ENCODE measurements at regions not wholly inside any gene's neighbourhood (a gene's known extent, or its start where the extent isn't known, plus 50 kb on each side); places are given as distances from the start of the nearest gene placed in this dataset.
A peak's percentile ranks its signal among the peaks of the same experiment; 100 is the strongest.

DNA sequence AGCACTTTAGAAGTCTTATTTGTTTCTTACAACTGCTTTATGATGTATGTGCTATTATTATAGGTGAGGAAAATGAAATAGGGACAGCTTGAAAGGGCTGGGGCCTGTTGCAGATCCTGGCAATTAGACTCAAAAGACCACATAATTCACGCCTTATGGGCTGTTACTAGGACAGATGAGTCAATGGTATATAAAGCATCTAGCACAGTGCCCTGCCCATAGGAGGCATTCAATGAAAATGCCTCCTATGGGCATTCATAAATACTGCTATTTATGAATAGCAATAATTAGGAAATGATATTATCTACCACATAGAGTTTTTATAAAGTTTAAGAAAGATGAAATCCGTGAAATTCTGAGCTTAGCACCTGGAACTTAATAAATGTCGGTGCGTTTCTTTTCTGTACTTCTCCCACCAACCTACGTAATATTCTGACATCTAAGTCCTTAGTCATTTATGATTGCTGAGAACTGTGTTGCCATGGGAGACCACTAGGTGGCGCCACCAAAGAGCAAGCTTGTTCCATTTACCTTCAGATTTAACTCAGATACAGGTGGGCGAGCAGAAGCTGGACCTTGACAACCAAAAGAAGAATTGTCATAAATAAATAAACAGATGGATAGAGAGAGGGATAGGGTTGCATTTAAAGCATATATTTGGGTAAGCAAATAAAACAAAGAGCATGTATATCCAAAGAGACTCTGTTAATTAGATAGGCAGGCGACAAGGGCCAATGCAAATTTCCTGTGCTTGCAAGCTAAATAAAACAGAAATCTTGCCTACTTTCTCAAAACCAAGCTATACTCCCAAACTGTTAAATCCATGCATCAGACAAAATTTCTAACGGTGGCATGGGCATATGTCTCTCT lies 699.9 kb downstream of the INHBA start:
- DNase-seq (ENCODE audit: low read depth) = no peak

DNA sequence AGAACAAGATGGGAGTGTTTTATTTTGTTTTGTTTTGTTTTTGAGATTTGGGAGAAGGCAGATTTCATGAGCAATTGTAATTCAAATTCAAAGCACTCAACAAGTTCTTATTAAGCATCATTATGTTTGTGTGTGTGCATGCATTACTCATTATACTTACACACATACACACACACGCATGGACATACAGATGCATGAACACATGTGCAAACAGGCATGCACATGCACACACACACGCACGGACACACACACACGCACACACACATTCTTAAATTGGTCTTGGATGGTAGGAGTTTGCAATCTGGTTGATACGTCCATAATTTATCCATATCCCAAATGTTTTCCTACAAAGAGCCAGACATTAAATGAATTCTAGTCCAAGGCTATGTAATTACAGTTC lies 702.8 kb downstream of the INHBA start:
- no peak for DNase-seq (ENCODE audit: low read depth)

DNA sequence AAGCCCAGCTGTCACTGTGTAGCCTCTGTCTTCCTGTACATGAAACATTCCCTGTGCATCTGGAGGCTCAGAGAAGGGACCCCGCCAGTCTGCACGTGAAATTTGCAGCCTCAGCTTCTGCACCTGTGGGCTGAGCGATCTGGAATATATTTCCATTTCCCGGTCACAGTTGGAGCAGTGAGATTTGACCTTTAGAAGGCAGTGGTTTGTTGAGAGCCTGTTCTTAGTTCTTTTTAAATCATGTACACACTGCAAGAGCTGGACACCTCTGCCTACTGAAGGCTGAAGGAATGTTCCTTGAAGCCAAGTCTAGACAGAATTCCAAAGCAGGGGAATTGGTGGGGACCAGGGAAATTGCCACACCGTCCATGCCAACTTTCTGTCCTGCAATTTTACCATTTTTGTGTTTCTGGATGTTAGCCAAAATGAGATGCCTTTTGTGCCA lies 706.6 kb downstream of the INHBA start:
- no peak for DNase-seq (ENCODE audit: low read depth)

DNA sequence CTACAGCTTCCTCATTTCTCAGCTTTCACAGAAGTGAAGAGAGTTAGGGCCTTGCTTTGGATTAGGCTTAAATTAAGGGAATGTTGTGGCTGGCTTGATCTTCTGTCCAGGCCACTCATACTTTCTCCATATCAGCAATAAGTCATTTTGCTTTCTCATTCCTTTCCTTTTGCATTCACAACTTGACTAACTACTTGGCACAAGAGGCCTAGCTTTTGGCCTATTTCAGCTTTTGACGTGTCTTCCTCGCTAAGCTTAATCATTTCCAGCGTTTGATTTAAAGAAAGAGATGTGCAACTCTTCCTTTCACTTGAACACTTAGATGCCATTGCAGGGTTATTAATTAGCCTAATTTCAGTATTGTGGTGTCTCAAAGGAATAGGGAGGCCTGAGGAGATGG lies 712.0 kb downstream of the INHBA start:
- peak; percentile 47 for DNase-seq (ENCODE audit: low read depth)

DNA sequence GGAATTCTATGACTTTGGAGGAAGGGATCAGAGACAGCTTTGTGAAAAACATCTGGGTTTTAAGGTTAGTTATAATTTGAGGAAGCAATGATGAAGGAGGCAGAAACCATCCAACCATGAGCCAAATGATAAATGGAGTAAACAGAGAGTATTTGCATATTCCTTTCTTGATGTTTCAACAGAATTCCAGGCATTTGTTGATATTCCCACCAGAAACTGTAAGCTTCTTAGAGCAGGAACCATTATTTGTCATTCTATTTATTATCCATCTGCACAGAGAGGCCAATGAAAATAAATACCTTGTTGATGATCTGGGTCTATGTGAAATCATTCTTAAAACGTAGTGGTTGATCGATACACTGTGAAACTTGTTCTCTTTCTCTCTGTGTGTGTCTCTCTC lies 715.3 kb downstream of the INHBA start:
- no peak for DNase-seq (ENCODE audit: low read depth)

DNA sequence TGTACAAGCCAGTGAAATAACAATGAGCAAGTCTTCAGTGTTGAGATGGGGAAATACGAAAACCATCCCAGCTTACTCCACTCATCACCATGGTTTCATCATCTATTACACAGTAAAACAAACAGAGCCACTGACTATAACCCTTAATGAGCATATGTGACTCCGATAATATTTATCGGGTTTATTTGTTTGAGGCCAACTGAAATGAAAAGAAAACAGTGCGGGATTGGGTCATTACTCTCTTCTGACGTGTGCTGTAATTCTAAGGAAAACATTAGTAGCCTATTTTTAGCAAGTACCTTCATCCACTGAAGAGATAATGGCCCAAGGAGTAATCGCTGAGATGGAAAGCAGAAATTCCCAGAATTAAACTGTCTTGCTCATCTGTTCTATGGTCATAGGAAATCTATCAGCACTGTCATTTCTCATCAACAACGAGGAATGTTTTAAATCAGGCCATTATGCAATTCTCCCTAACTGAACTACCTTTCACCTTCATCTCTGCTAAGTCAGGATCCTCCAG lies 716.5 kb downstream of the INHBA start:
- peak; percentile 97 for DNase-seq (ENCODE audit: low read depth)

DNA sequence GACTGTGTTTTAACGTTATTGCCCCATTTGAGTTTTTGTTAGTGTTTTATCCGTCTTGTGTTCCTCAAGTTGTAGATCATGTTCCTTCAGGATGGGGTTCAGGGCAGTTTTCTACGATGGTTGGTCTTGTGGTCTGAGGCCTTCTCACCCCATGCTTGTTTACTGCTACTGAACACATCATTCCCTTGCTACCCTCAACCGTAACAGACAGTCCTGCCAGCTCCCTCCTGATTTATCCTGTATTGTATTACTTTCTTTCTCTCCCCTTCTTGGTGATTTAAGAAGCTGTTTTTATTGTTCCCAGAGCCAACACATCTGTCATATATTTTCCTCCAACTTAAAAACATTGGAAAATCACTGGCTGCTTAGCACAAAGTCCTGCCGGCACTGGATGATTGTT lies 719.8 kb downstream of the INHBA start:
- peak; percentile 66 for DNase-seq (ENCODE audit: low read depth)

DNA sequence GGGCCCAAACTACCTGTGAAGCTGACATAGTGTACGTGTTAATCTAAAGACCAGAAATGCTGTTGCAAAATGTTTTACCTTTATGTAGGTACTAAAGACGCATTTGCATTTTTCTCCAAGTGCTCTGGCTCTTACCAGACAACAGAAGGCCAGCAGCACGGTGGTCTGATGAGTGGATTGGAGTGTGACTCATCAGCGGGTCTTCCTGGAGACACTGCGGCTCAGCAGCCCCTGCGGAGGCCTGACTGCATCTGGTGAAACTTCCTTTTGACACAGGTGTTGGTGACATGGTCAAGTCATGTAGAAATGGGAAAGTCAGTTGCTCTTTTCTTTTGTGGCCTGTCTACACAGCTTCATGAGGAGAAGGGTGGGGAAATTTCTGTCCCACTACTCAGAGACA lies 723.6 kb downstream of the INHBA start:
- no peak for DNase-seq (ENCODE audit: low read depth)

DNA sequence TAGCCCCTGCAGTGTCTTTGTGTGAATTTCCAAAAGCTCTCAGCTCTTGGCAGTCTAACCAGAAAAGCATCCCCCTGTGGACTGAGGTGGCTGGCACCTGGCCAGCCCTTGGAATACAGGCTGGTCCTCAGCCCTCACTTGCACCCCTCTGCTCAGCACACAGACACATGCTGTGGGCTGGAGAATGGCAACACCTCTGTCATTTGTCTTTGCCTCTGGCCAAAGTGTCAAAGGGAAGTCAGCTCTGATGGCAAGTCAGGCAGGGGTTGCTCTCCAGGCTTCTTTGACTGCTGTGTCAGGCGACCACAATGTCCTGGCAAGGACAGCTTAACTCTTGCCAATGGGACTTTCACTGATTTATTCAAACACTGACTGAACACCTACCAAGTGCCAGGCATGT lies 724.8 kb downstream of the INHBA start:
- DNase-seq (ENCODE audit: low read depth) = no peak

DNA sequence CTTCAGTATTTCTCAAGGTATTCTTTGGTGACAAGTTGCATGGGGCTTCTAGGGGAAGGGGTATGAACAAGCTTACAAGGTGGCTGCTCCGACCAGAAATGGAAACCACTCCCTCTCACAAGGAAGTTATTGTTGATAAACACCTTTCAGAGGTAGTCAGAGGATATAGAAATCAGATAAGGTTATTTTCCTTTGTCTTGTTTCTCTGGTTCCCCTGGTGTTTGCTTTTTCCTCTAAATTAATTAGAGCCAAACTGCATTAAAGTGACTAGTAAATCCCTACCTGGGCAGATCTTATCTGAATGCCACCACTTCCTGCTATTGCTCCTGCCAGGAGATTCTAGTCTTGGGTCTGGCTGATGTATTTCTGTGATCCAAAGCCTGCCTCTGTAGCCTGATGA lies 725.4 kb downstream of the INHBA start:
- no peak for DNase-seq (ENCODE audit: low read depth)

DNA sequence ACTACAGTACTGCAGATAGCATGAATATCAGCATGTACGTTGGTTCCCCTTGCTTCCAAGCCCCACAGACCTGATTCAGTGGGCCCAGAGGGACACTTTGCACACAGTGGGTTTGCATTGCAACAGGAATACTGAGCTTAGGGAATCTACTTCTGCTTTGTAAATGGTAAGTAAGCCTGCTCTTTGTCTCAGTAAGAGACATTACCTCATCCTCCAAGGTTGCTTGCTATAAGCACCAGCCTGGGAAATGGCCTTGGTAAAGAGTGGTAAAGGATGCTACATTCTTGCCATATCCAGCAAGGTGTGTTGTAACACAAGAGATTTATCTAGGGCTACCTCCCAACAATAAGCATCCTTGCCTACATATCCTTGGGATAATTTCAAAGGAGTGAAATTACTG lies 730.5 kb downstream of the INHBA start:
- no peak for DNase-seq (ENCODE audit: low read depth)

DNA sequence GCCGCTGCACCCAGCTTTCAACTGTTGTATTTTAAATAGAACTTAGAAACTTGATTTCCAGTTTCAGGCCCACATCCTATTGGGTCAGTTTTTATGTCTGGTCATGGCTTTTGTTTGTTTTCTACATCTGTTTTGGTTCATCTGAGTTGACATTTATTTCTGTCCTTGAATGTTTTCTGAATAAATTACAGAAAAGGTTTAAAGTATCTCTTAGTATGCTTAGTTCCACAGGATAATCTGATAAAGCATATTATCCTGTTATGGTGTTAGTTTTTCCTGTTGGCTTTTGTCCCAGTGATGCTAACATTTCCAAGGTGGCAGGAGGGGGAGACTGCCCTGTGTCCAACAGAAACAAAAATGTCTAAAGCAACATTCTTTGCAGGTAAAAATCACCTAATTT lies 733.2 kb downstream of the INHBA start:
- DNase-seq (ENCODE audit: low read depth) = peak; percentile 15

DNA sequence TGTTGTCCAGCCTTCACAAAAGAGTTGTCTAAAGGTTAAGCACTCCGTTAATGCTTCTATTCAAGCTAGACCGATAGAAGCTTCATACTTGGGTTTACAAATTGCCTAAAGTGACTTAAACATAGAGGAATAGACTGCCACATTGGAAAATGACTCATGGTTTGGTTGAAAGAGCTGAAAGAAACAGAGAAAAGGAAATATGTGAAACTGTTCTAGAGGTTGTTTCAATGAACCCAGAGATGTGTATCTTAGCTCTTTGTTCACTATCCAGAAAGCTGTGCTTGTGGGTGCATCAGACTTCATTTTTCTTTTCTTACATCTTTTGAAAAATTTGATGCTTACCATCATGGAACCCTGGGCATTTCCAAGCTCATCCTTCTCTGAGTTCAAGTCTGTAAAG lies 736.2 kb downstream of the INHBA start:
- no peak for DNase-seq (ENCODE audit: low read depth)

DNA sequence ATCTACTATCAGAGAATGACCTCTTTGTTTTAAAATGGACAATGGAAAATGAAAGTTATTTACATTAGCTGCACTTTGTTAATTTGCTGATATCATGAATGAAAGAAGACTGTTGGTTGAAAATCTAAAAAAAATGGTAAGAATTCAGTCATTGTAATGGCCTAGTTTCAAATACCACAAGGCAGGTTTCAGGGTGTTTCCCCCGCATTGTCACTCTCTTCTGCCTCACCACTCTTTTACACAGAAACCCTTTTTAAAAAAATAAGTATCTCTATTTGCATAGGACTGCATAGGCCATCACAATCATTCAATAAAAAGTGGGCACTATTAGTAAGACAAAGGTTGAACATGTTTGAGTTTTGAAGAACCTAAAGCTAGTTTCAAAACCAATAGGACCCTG lies 737.1 kb downstream of the INHBA start:
- no peak for DNase-seq (ENCODE audit: low read depth)

DNA sequence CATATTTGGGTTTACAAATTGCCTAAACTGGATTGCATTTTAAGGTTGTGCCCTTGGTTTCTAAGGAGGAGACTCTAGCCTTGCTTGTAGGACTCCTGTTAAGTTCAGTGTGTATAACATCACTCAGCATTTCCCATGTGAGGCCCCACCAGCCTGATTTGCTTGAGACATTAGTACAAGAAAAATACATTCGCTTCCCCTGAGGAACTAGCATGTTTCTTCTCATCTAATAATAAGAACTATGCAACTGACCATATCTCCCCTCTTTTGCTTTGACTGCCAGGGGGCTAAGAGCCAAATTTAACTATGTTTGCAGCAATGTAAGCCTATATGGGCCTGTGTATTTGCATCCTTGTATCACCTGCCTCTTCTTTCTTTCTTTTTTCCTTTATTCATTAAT lies 737.9 kb downstream of the INHBA start:
- no peak for DNase-seq (ENCODE audit: low read depth)

DNA sequence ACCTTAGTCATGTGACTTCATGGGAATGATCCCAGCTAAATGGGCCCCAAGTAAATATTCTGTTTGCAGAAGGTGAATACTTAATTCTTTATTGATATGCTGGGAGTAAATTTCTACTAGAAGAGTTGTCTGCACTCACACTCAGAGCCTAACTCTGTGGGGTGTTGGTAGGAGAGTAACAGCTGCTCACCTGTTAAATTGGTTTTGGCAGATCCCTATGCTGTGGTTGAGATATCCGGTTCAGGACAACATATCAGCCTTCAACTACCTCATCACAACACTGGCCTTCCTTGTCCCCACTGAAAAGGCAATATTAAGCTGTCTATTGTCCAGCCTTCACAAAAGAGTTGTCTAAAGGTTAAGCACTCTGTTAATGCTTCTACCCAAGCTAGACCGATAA lies 738.3 kb downstream of the INHBA start:
- DNase-seq (ENCODE audit: low read depth) = no peak

DNA sequence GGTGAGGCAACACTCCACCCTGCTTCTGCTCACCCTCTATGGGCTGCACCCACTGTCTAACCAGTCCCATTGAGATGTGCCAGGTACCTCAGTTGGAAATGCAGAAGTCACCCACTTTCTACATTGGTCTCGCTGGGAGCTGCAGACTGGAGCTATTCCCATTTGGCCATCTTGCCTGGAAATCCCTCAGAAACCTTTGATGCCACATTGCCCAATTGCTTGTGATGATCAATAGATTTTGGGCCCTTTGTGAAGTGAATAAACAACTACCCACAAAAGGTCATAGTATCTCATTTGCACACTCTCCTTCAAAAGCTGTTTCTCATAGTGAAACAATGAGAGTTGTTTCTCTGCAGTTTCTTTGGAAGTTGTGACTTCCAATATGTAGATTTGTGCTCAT lies 742.9 kb downstream of the INHBA start:
- DNase-seq (ENCODE audit: low read depth) = no peak

DNA sequence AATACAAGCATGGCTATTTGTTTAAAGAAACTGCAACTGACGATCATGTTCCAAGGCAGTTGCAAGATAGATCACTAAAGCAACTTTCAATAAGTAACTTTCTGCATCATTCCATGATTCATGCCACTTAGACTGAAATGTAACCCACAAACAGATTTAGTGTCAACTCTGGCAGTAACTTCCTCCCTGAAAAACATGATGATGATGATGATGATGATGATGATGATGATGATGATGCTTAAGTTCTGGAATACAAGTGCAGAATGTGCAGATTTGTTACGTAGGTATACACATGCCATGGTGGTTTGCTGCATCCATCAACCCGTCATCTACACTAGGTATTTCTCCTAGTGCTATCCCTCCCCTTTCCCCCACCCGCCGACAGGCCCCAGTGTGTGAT lies 754.7 kb downstream of the INHBA start:
- peak; percentile 66 for DNase-seq (ENCODE audit: low read depth)

DNA sequence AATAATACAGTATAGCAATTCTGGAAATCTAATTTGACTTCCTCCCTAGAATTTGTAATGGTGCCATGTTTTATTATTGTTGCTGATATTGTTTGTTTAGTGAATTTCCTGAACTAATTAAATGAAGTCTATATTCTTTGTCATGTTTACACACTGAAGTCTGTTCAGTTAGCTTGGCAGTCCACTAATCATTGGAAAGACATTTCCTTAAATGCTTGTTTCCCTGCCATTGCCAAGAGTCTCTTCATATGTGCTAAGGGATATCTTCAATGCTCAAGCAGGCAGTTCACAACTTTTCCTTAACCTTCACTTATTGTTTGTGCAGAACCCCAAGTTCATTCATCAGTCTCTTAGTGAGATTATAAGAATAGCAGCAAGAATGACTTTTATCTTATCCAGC lies 755.3 kb downstream of the INHBA start:
- peak; percentile 38 for DNase-seq (ENCODE audit: low read depth)

DNA sequence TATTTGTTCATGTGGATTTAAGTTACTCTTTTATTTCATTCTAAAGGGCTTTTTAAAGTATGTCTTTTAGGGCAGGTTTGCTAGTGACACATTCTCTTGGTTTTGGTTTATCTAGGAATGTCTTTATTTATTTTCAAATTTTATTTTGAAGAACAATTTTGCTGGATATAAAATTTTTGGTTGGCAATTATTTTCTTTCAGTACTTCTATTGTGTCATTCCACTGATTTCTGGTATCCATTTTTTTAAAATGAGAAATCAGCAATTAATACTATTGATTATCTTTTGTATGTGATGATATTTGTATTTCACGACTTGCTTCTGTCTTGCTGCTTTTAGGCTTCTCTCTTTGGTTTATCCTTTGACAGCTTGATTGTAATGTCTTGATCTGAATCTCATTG lies 756.3 kb downstream of the INHBA start:
- DNase-seq (ENCODE audit: low read depth) = no peak

DNA sequence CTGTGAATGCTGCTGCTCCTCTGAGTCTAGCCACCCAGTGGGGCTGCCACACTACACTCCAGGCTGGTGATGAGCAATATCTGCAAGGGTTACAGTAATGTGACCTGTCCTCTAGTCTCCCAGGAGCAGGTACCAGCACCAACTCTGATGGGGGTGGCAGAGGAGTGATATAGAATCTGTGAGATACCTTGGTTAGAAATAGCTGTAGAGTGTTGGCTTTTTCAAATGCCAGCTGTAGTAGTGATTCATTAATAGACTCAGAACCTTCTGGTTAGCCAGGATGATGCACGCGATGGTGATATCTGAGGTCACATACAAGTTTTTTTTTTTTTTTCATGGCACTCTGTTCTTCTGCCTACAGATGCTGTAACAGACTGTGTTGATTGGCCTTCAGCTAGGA lies 757.1 kb downstream of the INHBA start:
- DNase-seq (ENCODE audit: low read depth) = no peak

DNA sequence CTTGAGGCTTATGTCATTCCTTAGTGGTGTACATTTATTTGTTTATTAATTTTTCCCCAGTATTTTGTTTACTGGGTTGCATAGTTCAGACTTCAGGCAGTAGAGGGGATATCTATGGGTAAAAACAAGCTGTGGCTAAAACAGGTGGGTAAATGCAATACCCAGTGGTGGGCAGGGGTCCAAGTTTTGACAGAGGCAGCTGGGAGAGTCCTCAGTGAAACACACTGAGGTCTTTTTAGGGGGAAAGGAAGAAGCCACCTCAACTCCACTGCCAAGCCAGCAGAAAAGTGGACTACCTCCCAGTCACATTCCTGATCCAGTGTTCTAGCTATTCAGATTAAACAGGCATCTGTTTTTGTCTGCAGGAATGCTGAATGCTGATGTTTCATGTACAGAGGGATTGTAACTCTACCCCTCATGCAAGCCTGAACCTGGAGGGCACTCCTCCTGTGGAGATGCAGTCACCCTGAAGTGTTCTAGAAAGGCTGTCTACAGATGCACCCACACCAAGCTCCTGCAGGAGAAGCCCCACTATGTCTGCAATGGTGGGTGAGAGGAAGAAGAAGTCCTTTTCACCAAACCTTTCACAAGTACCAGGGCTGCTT lies 757.8 kb downstream of the INHBA start:
- no peak for DNase-seq (ENCODE audit: low read depth)

DNA sequence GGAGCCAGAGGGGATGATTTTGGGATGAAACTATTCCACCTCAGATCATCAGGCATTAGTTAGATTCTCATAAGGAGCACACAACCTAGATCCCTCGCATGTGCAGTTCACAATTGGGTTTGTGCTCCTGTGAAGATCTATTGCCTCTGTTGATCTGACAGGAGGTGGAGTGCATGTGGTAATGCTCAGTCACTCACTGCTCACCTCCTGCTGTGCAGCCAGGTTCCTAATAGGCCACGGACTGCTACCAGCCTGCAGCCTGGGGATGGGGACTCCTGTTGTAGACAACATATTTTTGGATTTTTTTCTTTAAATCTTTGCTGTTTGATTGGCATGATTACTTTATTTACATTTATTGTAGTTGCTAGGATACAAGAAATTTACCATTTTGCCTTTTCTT lies 765.0 kb downstream of the INHBA start:
- no peak for DNase-seq (ENCODE audit: low read depth)

DNA sequence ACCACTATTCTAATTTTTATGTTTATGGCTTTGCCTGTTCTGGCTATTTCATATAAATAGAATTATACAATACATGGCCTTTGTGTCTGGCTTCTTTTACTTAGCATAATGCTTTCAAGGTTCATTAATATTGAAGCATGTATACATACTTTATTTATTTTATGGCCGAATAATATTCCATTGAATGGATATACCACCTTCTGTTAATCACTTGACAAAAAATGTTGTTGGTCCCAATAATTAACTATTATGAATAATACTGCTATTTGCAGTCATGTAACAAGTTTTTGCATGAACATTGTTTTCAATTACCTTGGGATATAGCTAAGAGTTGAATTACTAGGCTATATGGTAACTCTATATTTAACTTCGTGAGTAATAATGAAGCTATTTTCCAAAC lies 767.5 kb downstream of the INHBA start:
- no peak for DNase-seq (ENCODE audit: low read depth)
